ENCODE measurements at regions not wholly inside any gene's neighbourhood (a gene's known extent, or its start where the extent isn't known, plus 50 kb on each side); places are given as distances from the start of the nearest gene placed in this dataset.

DNA sequence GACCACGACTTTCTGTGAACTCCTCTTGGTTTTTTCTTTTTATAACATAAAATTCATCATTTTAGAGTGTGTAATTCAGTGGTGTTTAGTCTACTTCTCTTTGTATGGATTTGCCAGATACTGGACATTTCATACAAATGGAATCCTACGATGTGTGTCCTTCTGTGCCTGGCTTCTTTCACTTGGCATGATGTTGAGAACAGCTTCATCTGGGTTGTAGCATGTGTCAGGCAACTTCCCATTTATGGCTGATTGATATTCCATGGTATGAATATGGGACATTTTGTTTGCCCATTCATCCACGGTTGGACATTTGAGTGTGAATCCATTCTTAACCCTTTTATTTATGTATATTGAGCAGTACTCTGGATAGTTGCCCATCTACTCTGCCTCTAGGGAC, 82.7 kb upstream of the KLF13 start:
- TF ChIP-seq, protein P1, sequence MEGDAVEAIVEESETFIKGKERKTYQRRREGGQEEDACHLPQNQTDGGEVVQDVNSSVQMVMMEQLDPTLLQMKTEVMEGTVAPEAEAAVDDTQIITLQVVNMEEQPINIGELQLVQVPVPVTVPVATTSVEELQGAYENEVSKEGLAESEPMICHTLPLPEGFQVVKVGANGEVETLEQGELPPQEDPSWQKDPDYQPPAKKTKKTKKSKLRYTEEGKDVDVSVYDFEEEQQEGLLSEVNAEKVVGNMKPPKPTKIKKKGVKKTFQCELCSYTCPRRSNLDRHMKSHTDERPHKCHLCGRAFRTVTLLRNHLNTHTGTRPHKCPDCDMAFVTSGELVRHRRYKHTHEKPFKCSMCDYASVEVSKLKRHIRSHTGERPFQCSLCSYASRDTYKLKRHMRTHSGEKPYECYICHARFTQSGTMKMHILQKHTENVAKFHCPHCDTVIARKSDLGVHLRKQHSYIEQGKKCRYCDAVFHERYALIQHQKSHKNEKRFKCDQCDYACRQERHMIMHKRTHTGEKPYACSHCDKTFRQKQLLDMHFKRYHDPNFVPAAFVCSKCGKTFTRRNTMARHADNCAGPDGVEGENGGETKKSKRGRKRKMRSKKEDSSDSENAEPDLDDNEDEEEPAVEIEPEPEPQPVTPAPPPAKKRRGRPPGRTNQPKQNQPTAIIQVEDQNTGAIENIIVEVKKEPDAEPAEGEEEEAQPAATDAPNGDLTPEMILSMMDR (conservative IDR thresholded peaks at IDR 0.05; ENCODE audit: low read depth, low read length): no peak
- DNase-seq (ENCODE audit: low read depth): no peak
- H3K4me3 ChIP-seq (ENCODE audit: low read depth, low read length): no peak overlapping the region

DNA sequence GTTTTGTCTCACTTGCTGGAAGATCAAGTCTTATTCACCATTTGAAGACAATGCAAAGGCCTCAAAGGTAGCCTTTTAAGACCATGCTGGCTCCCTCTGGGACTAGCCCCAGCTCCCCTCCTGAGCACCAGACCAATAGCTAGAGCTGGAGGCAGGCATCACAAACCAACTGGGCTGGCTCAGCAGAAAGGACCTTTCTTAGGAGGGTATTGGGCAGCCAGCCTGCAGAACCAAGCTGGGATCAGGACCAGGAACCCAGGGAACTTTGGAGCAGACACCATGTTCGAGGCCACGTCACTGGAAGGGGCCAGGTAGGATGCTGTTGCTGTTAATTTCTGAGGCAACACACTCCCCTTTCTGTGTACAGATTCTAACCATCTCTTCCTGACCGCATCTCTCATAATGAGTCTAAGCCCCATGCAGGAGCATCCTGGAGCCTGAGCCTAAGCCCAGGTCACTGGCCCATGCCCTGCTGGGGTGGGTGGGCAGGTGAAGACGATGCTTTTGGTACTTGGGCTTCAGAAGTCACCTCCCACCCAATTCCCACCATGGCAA, 81.4 kb upstream of the KLF13 start:
- DNase-seq (ENCODE audit: low read depth): no peak
- TF ChIP-seq, protein P1 (conservative IDR thresholded peaks at IDR 0.05; ENCODE audit: low read depth, low read length): no peak

DNA sequence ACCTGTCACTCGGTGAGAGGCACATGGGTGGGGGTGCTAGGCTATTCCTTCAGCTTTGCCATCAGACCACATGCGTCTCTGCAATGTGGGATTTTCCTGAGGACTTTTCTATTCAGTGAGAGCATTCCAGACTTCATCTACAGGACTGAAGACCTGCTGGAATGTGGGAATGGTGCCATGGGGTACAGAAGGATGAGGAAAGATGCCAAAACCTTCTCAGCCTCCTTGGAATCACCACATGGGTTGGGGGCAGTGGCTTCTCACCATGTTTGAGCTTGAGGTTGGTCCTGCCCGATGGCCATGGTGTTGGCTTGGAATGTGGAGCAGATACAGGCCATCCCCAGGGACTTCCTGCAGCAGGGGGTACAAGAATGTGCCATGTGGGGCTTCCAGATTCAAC, 80.9 kb upstream of the KLF13 start:
- DNase-seq (ENCODE audit: low read depth): no peak
- TF ChIP-seq, protein P1 (conservative IDR thresholded peaks at IDR 0.05; ENCODE audit: low read depth, low read length): no peak
- no peak overlapping the region for H3K4me3 ChIP-seq (ENCODE audit: low read depth, low read length)

More for the DNA sequence above, 81.4 kb upstream of the KLF13 start:
- H3K4me3 ChIP-seq (ENCODE audit: low read depth, low read length): no peak overlapping the region

DNA sequence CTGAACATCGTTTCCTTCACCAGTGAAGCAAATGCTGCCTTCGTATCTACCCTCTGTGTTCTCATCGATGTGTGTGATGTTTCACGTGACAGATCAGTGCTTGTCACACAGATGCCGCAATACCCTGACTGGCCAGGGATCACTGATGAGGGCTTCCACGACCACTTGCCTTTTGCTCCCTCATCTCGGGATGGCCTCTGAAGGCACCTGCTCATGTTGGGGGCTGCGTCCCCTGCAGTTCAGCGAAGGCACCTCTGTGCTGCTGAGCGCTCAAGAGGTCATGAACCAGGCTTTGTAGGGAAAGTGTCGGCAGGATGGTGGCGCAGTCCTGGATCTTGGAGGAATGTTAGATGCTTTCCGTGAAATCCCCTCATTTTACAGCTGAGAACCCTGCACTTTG, 79.2 kb upstream of the KLF13 start:
- no peak overlapping the region for H3K4me3 ChIP-seq (ENCODE audit: low read depth, low read length)
- DNase-seq (ENCODE audit: low read depth): no peak
- TF ChIP-seq, protein P1 (conservative IDR thresholded peaks at IDR 0.05; ENCODE audit: low read depth, low read length): no peak

DNA sequence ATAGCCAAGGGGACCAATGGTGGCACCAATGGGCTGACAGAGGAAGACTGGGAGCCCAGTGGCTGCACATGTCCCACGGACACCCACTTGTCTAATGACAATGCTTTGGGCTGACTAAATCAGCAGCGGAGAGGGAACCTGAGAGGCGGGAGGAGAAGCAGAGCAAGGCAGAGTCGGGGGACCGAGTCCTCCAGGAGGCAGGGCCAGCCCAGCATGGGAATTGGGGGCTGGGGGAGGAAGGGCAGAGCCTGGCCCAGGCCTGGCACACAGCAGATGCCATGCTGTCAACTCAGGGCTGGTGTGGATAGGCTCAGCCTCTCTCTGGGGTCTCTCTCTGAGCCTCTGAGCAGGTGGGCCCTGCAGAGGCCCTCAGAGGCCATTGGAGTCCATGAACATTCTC, 78.4 kb upstream of the KLF13 start:
- no peak for DNase-seq (ENCODE audit: low read depth)
- H3K4me3 ChIP-seq (ENCODE audit: low read depth, low read length): no peak overlapping the region
- TF ChIP-seq, protein P1 (conservative IDR thresholded peaks at IDR 0.05; ENCODE audit: low read depth, low read length): no peak

DNA sequence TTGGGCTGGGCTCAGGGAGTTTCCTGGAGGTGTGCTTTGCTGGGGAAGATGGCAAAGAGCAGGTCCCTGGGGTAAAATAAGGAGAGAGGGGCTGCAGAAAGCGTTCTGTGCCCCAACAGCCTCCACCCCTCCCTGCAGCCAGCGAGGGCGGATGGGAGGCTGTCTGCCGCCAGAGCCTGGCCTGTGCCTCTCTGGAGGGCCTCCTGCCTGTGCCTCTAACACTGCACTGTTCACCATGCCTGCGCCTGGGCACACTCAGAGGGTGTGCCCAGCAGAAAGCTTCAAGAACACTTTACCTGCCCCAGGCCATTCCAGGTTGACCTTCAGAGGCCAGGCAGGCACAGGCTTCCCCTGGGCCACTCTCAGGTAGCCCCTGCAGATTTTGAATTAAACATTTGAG, 77.7 kb upstream of the KLF13 start:
- H3K4me3 ChIP-seq (ENCODE audit: low read depth, low read length): no peak overlapping the region
- DNase-seq (ENCODE audit: low read depth): no peak
- TF ChIP-seq, protein P1 (conservative IDR thresholded peaks at IDR 0.05; ENCODE audit: low read depth, low read length): no peak

DNA sequence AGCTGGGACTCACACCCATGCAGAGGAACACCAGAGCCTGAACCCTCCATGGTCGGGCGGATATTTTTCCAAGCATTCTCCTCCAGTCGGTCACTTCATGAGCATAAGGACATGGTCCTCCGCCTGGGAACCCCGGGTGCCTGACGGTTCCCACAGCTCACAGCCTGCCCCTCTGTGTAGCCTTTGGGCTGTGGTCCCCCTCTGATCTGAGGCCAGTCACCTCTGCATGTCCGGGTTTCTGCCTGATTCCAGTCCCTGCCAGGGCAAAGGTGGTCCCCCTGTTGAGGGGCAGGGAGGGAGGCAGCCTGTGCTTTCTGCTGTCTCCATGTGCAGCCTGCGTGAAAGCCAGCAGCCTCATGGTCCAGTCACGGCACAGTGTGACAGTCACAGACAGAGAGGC, 76.6 kb upstream of the KLF13 start:
- no peak overlapping the region for H3K4me3 ChIP-seq (ENCODE audit: low read depth, low read length)
- TF ChIP-seq, protein P1 (conservative IDR thresholded peaks at IDR 0.05; ENCODE audit: low read depth, low read length): no peak
- no peak for DNase-seq (ENCODE audit: low read depth)

All from choroid plexus epithelial cell (primary cell).